ENCODE measurements at regions not wholly inside any gene's neighbourhood (a gene's known extent, or its start where the extent isn't known, plus 50 kb on each side); places are given as distances from the start of the nearest gene placed in this dataset.
"Not testable (repeated sequence)": the region's sequence is repeated elsewhere in the genome, so short reads cannot be mapped to it uniquely, and the experiment has no call there.

DNA sequence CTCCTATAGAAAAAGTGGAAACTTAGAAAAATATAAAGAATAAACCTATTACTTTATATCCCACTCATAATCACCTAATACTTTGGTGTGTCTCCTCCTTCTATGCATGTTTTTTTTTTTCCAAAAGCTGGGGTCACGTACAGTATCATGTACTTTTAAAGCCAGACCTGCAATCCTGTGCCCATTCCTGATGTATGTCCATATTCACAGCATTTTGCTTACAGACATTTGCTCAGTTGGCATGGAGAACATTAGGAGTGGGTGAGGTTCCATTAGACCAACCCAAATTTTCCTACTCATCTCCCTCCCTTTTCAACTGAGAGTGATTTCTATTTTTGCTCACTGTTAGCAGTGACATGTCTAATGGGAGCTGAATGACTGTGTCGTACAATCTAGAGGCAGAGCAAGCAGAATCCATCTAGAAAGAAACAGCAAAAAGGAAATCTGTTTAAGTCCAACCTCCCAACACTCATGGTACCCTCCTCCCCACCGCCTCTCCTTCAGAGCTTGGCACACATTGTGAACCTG lies 195.6 kb upstream of the KLF3 start:
- H3K27ac ChIP-seq (ENCODE audit: low read length): no peak overlapping the region
- H3K27me3 ChIP-seq (ENCODE audit: insufficient read depth, low read length): no peaks in the 10 kb centered on the region
- H3K36me3 ChIP-seq (ENCODE audit: insufficient read depth, low read depth, low read length): no peaks in the 10 kb centered on the region
- H3K4me1 ChIP-seq (ENCODE audit: insufficient read depth, low read length): no peaks in the 10 kb centered on the region
- H3K9ac ChIP-seq (ENCODE audit: low read depth, low read length): no peak overlapping the region
- H3K4me3 ChIP-seq (ENCODE audit: low read length): no peak overlapping the region
- peaks cover 16% of the 10 kb centered on the region; the same call in 1 of the 2 replicates for H3K9me3 ChIP-seq (ENCODE audit: insufficient read depth, low read depth, low read length)

DNA sequence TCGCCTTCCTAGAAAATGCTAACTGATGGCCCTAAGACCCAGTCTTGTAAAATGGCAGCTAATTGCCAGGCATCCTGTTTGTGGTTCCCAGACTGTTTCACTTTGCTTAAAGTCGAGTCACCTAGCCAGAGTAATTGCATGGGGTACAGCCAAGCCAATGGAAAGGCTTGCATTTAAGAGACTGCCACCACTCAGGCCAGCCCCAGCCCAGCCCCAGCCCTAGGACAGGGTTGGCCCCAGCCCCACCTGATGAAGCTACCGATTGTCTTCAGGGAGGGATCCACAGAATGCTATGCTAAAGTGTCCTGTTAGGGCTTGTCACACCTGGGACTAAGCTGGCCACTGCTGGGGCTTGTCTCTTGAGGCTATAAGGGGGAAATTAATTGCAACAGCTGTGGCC lies 194.6 kb upstream of the KLF3 start:
- Histone ChIP-seq H3K27ac (ENCODE audit: low read length) (no peak overlapping the region), H3K36me3 (ENCODE audit: insufficient read depth, low read depth, low read length) (no peaks in the 10 kb centered on the region), H3K9ac (ENCODE audit: low read depth, low read length) (no peak overlapping the region), H3K27me3 (ENCODE audit: insufficient read depth, low read length) (no peaks in the 10 kb centered on the region), H3K4me1 (ENCODE audit: insufficient read depth, low read length) (no peaks in the 10 kb centered on the region), H3K4me3 (ENCODE audit: low read length) (no peak overlapping the region), H3K9me3 (ENCODE audit: insufficient read depth, low read depth, low read length) (peaks cover 13% of the 10 kb centered on the region; the same call in 1 of the 2 replicates)

DNA sequence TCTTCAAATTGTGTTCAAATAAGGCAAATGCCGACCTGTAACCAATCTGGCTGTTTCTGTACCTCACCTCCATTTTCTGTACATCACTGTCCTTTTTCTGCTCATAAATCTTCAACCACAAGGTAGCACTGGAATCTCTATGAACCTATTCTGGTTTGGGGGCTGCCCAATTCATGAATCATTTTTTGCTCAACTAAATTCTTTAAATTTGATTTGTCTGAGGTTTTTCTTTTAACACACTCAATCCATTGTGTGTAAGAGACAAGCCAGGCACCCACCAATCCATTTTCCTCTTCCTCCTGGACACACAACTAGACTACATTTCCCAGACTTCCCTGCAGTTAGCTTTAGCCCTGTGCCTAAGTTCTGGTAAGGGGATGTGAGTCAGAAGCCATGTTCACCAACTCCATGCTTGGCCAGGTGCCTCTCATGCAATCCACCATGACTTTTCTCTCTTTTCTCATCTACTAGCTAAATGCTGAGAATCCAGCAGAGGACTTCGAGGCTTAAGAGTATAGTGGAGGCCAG lies 193.2 kb upstream of the KLF3 start:
- no peaks in the 10 kb centered on the region for H3K27me3 ChIP-seq (ENCODE audit: insufficient read depth, low read length)
- no peak overlapping the region for H3K27ac ChIP-seq (ENCODE audit: low read length)
- no peaks in the 10 kb centered on the region for H3K4me1 ChIP-seq (ENCODE audit: insufficient read depth, low read length)
- no peak overlapping the region for H3K9ac ChIP-seq (ENCODE audit: low read depth, low read length)
- no peak overlapping the region for H3K4me3 ChIP-seq (ENCODE audit: low read length)
- no peaks in the 10 kb centered on the region for H3K36me3 ChIP-seq (ENCODE audit: insufficient read depth, low read depth, low read length)
- peaks cover 13% of the 10 kb centered on the region; the same call in 1 of the 2 replicates for H3K9me3 ChIP-seq (ENCODE audit: insufficient read depth, low read depth, low read length)

DNA sequence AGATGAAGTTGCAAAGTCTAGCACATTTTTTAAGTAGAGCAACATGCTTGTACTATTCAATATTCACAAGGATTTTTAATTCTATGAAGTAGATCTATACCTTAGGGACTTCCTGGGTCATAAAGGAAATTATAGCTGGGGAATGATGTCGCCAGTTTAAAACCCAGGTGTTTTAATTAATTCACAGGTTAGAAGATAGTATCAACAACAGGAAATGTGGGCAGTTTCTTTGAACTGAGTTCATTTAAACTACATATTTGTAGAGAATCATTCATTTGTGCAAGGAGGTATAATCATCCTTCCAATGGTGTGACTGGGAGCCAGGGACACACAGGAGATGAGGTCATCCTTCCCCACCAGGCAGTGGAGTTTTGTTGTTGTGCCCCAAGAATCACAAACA lies 181.3 kb upstream of the KLF3 start:
- Histone ChIP-seq H3K9me3 (ENCODE audit: insufficient read depth, low read depth, low read length) (no peaks in the 10 kb centered on the region), H3K4me3 (ENCODE audit: low read length) (no peak overlapping the region), H3K9ac (ENCODE audit: low read depth, low read length) (no peak overlapping the region), H3K27me3 (ENCODE audit: insufficient read depth, low read length) (no peaks in the 10 kb centered on the region), H3K36me3 (ENCODE audit: insufficient read depth, low read depth, low read length) (no peaks in the 10 kb centered on the region), H3K4me1 (ENCODE audit: insufficient read depth, low read length) (no peaks in the 10 kb centered on the region), H3K27ac (ENCODE audit: low read length) (no peak overlapping the region)

DNA sequence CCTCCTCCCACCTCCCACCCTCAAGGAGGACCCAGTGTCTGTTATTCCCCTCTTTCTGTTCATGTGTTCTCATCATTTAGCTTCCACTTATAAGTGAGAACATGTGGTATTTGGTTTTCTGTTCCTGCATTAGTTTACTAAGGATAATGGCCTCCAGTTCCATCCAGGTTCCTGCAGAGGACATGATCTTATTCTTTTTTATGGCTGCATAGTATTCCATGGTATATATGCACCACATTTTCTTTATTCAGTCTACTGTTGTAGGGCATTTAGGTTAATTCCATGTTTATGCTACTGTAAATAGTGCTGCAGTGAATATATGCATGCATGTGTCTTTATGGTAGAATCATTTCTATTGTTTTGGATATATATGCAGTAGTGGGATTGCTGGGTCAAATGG lies 180.4 kb upstream of the KLF3 start:
- H3K9me3 ChIP-seq (ENCODE audit: insufficient read depth, low read depth, low read length); H3K4me1 ChIP-seq (ENCODE audit: insufficient read depth, low read length); H3K4me3 ChIP-seq (ENCODE audit: low read length); H3K9ac ChIP-seq (ENCODE audit: low read depth, low read length); H3K27ac ChIP-seq (ENCODE audit: low read length); H3K36me3 ChIP-seq (ENCODE audit: insufficient read depth, low read depth, low read length); H3K27me3 ChIP-seq (ENCODE audit: insufficient read depth, low read length): not testable (repeated sequence)

DNA sequence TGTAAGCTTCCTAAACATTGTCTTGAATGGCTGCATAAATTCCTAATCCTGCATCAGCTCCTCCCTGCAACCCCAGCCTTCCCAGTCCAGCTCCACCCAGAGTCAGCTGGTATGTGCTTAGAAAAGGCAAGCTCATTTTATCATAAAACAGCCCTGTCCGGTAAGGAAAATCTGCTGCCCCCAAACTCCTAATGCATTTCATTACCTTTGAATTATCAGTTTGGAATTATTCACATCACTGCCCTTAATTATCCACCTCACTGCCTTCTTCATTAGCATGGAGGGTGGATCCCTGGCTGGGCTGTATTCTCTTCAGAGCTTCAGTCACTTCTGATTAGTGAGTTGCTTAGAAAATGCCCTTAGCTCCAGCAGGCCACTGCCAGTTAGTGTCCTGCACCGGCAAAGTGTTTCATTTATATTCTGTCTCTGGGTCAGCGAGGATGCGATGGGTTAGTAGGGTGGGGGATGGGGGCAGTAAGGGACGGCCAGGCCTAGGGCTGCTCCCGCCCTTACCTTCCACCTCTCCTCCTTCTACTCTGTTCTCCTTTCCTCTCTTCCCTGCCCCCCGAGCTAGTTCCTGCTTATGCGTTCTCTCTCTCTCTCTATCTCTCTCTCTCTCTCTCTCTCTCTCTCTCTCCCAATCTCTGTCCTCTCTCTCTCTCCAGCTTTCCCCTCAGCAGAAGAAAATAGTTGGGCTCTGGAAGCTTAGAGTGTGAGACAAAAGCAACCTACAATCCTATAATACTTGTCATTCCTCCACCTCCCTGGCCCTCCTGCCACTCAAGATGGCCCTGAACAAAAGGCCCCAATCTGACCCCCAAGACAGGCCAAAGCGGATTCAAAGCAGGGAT lies 174.8 kb upstream of the KLF3 start:
- Histone ChIP-seq H3K36me3 (ENCODE audit: insufficient read depth, low read depth, low read length) (no peaks in the 10 kb centered on the region), H3K9ac (ENCODE audit: low read depth, low read length) (peak overlapping the region; percentile 63), H3K4me1 (ENCODE audit: insufficient read depth, low read length) (peaks cover 22% of the 10 kb centered on the region), H3K4me3 (ENCODE audit: low read length) (peak overlapping the region; percentile 46), H3K27me3 (ENCODE audit: insufficient read depth, low read length) (no peaks in the 10 kb centered on the region), H3K9me3 (ENCODE audit: insufficient read depth, low read depth, low read length) (no peaks in the 10 kb centered on the region), H3K27ac (ENCODE audit: low read length) (peak overlapping the region; percentile 58)

DNA sequence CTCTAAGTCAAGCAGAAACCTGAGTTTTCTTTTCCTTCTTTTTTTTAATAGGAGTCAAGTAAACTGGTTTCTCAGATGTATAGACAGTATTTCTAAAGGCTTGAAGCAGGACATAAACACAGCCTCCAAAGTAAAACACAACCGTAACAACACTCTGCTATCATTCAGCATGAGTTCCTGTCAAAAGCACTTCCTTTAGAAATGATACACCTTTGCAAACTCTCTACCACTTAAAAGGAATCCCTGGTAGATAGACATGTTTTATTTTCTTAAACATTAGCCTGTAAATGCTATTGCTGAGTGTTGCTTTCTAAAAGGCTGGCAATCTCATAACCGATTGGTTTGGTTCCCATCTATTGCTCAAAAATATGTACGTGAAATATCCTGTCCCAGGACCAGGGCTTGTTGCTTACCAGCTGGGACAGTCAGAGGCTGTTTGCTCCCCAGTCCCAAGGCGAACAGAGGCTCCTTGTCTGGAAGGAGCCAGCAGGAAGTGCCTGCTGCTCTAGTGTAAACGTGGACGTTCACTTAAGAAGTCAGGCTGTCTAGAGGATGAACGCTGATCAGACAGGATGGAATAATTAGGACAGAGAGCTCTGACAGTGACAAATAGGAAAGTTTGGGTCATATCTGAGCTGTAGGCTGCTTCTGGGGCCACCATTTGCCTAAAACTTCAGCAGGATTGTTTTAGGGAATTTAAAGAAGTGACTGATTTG lies 173.9 kb upstream of the KLF3 start:
- H3K36me3 ChIP-seq (ENCODE audit: insufficient read depth, low read depth, low read length): no peaks in the 10 kb centered on the region
- no peaks in the 10 kb centered on the region for H3K27me3 ChIP-seq (ENCODE audit: insufficient read depth, low read length)
- peak overlapping the region; percentile 46; the same call in 1 of the 2 replicates for H3K4me3 ChIP-seq (ENCODE audit: low read length)
- peak overlapping the region; percentile 58 for H3K27ac ChIP-seq (ENCODE audit: low read length)
- H3K9ac ChIP-seq (ENCODE audit: low read depth, low read length): peak overlapping the region; percentile 63; the same call in 1 of the 2 replicates
- H3K4me1 ChIP-seq (ENCODE audit: insufficient read depth, low read length): peaks cover 22% of the 10 kb centered on the region
- H3K9me3 ChIP-seq (ENCODE audit: insufficient read depth, low read depth, low read length): no peaks in the 10 kb centered on the region

DNA sequence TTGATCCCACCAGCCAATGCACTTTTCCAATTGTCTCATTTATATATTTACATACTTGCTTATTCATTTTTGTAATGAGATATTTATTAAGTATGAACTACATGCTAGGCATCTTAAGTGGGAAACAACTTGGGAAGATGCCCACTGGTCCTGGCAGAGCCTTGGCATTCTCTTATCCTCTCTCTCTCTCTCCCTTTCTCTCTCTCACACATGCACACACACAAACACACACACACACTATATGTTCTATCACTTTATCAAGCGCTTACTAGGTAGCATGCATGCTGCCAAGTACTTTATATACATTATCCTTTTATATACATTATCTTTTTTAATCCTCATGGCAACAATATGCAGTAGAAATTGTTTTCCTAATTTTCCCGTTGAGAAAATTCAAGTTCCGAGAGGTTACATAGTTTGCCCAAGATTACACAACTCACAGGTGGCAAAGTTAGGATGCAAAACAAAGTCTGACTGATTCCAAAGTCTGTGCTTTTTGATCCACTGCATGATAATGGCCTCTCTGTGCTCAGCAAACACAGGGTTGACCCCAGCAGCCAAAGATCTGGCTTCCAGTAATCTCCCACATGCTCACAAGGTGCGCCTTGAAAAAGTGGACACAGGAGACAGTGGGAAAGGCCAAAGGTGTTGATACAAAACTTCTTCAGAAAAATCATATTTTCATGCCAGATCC lies 173.1 kb upstream of the KLF3 start:
- Histone ChIP-seq H3K4me3 (ENCODE audit: low read length) (no peak overlapping the region), H3K36me3 (ENCODE audit: insufficient read depth, low read depth, low read length) (no peaks in the 10 kb centered on the region), H3K9me3 (ENCODE audit: insufficient read depth, low read depth, low read length) (no peaks in the 10 kb centered on the region), H3K27ac (ENCODE audit: low read length) (no peak overlapping the region), H3K27me3 (ENCODE audit: insufficient read depth, low read length) (no peaks in the 10 kb centered on the region), H3K9ac (ENCODE audit: low read depth, low read length) (no peak overlapping the region), H3K4me1 (ENCODE audit: insufficient read depth, low read length) (peaks cover 28% of the 10 kb centered on the region)

DNA sequence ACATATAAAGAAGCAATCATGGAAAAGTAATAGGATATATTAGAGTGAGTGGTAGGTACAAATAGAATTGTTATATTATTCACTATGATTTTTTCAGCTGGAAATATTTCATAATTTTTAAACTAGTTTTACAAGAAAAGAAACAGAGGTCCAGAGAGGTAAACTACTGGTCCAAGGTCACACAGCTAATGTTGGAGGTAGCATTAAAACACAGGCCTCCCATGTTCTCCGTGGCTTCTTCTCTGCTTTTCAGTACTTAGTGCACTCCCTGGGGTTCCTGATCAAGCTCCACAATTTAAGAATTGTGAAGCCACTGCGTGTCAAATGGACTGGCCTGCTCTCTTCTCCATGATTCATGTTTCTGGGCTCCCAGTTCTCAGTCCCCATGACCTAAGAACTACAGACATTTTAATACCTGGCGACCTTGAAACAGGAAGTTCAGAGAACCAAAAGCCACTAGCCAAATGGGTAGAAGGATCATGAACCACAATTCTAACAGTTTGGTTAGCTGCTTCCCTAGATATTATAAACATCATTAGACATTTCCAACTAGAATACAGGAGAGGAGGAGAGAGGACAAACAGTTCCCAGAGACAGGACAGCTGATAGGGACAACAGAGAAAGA lies 172.0 kb upstream of the KLF3 start:
- Histone ChIP-seq H3K4me3 (ENCODE audit: low read length) (no peak overlapping the region), H3K9me3 (ENCODE audit: insufficient read depth, low read depth, low read length) (no peaks in the 10 kb centered on the region), H3K9ac (ENCODE audit: low read depth, low read length) (no peak overlapping the region), H3K27ac (ENCODE audit: low read length) (no peak overlapping the region), H3K36me3 (ENCODE audit: insufficient read depth, low read depth, low read length) (no peaks in the 10 kb centered on the region), H3K27me3 (ENCODE audit: insufficient read depth, low read length) (no peaks in the 10 kb centered on the region), H3K4me1 (ENCODE audit: insufficient read depth, low read length) (peaks cover 28% of the 10 kb centered on the region)

DNA sequence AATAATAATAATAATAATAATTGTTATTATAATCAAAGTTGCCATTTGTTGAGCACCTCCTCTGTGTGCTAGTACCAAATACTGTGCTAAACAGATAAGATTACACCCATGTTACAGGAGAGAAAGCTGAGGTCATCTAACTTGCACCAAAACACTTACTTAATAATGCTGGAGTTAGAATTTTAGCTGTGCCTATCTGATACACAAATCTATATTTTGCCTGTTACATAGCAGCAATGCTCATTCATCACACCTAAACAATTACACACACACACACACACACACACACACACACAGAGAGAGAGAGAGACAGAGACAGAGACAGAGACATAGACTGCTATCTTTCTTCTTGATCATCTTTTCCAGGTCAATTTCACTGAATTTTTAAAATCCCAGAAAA lies 170.9 kb upstream of the KLF3 start:
- H3K27ac ChIP-seq (ENCODE audit: low read length): no peak overlapping the region
- no peaks in the 10 kb centered on the region for H3K27me3 ChIP-seq (ENCODE audit: insufficient read depth, low read length)
- no peaks in the 10 kb centered on the region for H3K36me3 ChIP-seq (ENCODE audit: insufficient read depth, low read depth, low read length)
- H3K4me1 ChIP-seq (ENCODE audit: insufficient read depth, low read length): peaks cover 31% of the 10 kb centered on the region
- H3K4me3 ChIP-seq (ENCODE audit: low read length): no peak overlapping the region
- no peaks in the 10 kb centered on the region for H3K9me3 ChIP-seq (ENCODE audit: insufficient read depth, low read depth, low read length)
- no peak overlapping the region for H3K9ac ChIP-seq (ENCODE audit: low read depth, low read length)

DNA sequence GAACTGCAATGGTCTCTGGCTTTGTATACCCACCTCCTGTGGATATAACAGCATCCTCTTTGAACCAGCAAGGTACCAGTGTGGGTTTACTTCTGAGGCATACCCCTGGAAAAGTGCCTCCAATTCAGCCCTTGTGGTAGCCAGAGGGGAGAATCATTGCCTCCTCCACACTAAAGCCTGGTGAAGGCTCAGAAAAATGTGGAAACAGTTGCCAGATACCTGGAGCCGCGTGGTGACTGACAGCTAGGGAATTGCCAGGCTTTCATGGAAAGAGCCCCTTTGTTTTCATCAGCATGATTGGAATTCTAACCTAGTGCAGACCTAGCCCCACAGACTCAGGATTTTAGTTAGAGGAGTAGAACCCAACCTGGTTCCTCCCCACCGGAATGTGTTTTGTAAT lies 168.6 kb upstream of the KLF3 start:
- H3K27ac ChIP-seq (ENCODE audit: low read length): no peak overlapping the region
- no peaks in the 10 kb centered on the region for H3K36me3 ChIP-seq (ENCODE audit: insufficient read depth, low read depth, low read length)
- H3K4me1 ChIP-seq (ENCODE audit: insufficient read depth, low read length): peaks cover 11% of the 10 kb centered on the region; the same call in 1 of the 2 replicates
- H3K4me3 ChIP-seq (ENCODE audit: low read length): 0 out of 2 replicates have a peak overlapping the region, but pooled peaks have one; percentile 10
- no peak overlapping the region for H3K9ac ChIP-seq (ENCODE audit: low read depth, low read length)
- no peaks in the 10 kb centered on the region for H3K9me3 ChIP-seq (ENCODE audit: insufficient read depth, low read depth, low read length)
- no peaks in the 10 kb centered on the region for H3K27me3 ChIP-seq (ENCODE audit: insufficient read depth, low read length)

Measured in iPS-20b (cell line).